HG02642 (cell line): ENCODE measurements at regions not wholly inside any gene's neighbourhood (a gene's known extent, or its start where the extent isn't known, plus 50 kb on each side); places are given as distances from the start of the nearest gene placed in this dataset.
A peak's percentile ranks its signal among the peaks of the same experiment; 100 is the strongest.

Experiments used
- ATAC-seq: cut with Tn5 transposase; IDR thresholded peaks from one replicate; pipeline ENCODE4 v1.9.1; 2021; ENCODE audit warnings: mild to moderate bottlenecking; ENCODE audit not compliant: unreplicated experiment, poor library complexity

DNA sequence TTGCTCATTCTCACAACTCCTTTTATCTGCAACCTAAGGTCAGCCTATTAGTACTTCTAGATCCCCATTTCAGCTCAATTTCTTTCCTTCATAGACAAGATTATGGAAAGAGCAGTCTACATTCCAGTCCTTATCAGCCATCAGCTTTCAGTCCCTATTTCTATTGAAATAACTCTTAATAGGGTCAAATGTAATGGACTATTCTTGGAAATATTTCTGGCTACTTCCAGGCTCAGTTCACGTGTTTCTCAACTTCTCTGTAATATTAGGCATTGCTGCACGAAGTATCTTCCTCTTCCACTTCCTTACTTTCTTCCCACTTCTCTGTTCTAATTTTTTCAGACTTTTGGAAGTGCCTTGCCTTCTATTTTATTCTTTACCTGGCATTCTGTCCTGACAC lies 232.9 kb upstream of the USP25 start:
- ATAC-seq: no peak

GRCh38 chr21:15498455-15498854 lies 231.3 kb upstream of the USP25 start:
- ATAC-seq: no peak

DNA sequence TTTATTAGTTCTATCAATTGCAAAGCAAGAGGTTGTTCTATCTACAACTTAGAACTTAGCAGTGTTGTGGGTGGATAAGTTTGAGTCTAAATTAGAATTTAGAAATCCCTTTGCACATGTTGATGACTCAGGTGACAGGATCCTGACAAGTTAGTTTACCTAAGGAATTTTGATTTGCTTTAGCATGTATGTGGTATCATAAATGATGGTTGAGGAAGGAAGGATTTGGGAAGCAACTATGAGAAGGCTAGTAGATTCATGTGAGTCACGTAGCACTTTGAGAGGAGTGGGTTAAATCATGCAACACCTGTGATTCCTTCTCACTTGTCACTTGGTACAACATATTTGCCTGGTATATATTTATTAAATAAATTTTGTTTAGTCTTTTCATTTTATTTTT lies 223.7 kb upstream of the USP25 start:
- ATAC-seq: no peak

DNA sequence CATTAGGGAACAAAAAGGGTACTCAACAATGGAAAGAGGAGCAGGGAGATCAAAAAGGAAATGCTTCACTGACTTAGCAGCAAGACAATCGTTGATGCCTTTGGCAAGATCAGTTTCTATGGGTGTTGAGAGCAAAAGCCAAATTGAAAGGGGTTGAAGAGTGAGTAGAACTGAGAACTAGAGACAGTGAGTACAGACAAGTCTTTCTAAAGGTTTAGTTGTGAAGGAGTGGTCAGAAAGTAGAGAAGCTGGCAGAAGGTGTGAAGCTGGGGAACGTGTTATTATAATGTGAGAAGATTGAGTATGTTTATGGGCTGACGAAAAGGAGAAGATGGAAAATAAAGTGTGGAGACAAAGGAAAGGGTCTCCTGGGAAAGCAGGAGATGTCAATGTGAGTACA lies 221.2 kb upstream of the USP25 start:
- no peak for ATAC-seq

GRCh38 chr21:15514073-15514946 lies 215.5 kb upstream of the USP25 start:
- ATAC-seq: peak; percentile 96

GRCh38 chr21:15515908-15516307 lies 213.9 kb upstream of the USP25 start:
- no peak for ATAC-seq

DNA sequence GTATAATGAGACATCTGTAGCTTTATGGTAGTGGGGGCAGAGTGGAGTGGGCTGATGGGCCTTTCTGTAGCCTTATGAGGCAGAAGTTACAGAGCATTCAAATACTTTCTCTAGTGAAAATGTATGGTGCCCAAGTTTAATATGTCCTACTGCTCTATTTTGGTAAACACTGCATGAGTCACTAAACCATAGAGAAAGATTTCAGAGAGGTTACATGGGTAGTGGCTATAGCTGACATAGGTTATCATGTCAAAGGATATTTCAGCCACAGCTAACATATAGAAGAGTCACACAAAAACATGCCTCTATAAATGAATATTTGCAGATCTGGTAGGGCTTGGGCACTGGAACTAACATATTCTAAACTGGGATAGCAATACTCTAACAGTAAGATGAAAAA lies 212.4 kb upstream of the USP25 start:
- no peak for ATAC-seq

GRCh38 chr21:15520811-15521643 lies 208.8 kb upstream of the USP25 start:
- no peak for ATAC-seq

DNA sequence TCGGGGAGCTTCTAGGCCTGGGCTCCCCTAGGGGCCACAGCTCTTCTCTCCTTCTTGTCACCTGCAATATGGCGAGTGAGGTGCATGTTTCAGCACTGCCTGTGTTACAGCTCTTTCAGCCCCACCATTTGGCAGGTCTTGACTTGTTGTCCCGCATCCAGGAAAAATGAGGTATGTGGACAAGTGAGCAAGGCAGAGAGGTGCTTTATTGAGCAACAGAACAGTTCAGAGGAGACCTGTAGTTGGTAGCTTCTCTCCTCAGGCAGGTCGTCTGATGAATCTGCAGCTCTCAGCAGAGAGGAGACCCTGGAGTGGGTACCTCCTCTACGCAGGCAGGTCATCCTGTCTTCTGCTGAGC lies 208.2 kb upstream of the USP25 start:
- no peak for ATAC-seq

- ATAC-seq: no peak
Observed at GRCh38 chr21:15522148-15522547, 207.6 kb upstream of the USP25 start.

DNA sequence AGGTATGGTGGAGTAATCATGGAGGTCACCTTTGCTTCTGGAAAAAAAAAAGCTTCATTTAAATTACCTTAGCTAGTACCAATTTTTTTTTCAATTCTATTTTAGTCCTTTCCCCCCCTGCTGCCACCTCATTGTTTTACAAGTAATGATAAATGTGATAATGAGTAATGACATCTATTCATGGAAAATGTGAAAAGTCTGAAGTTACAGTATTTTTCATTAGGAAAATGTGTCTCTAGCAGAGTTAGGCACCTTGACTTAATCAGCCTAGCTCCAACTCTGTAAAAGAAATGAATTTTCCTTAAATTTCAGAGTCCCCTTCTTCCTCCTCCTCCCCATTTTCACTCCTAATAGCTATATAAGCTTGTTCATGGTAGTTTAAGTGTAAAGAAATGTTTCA lies 204.9 kb upstream of the USP25 start:
- ATAC-seq: no peak

DNA sequence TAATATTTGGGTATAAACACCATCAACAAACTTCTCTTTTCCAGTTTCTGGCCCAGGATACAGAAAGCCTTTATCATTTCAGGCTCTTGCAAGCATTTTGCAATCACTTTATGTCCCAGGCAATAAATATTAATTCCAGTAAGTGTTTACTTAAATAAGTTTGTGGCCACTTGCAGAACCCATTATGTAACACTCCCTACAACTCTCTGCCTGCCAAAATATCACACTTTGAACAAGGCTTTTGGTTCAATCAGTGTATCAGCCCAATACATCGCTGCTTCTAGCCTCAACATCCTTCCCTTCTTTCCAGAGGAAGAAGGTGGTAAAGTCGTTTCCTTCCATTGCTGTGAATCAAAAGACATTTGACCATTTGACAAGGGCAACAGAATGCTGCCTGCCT lies 203.0 kb upstream of the USP25 start:
- ATAC-seq: no peak

- ATAC-seq: no peak
Observed at GRCh38 chr21:15528346-15528745, 201.4 kb upstream of the USP25 start.

GRCh38 chr21:15531986-15532385 lies 197.8 kb upstream of the USP25 start:
- ATAC-seq: no peak

DNA sequence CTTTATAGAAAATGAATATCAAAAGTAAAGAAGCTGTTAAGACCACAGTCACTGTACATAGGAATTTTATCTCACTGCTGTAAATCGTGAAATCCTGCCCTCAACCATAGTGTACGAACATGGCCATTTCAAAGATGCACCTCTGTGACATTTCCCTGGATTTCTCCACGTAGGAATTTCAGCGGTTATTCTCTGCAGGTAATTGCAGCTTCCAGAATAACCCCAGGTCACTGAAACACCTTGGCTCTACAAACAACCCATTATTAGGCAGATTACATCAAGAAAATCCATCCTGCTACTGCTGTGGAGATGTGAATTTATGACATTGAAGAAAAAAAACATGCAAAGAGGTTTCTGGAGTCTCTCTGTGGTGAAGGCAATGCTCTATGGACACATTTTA lies 196.2 kb upstream of the USP25 start:
- no peak for ATAC-seq

DNA sequence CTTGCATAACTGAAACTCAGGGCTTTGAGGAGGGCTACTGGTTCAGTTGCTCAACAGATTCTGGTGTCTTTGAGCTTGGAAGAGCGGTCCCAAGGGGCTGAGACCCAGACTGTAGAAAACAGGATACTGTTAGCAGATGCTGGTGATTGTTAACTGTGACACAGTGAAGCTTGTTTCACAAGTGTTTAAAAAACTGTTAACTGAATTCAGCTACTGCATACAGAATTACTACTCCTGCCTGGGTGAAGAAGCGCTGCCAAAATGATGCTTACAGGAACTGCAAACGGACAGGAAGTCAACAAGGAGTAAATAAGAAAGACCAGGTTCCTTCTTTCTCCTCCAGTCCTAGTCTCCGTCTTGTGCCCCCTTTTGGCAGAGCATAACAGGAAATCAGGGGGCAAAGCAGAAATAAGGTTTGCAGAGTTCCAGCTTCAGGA lies 195.3 kb upstream of the USP25 start:
- no peak for ATAC-seq

GRCh38 chr21:15539376-15539775 lies 190.4 kb upstream of the USP25 start:
- no peak for ATAC-seq

DNA sequence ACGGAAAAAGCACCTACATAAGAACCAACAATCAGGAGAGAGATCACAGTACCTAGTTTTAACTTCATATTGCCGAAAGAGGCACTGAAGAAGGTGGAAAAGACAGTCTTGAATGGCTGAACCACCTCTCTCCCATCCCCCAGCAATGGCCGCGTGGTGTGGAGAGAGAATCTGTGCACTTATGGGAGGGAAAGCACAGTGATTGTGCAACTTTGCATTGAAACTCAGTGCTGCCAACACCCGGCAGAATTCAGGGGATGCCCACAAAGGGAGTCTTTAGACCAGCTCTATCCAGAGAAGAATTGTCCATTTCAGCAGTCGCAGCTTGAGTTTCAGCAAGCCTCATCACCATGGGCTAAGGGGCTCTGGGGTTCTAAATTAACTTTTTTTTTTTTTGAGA lies 186.3 kb upstream of the USP25 start:
- ATAC-seq: no peak

GRCh38 chr21:15549671-15550070 lies 180.1 kb upstream of the USP25 start:
- ATAC-seq: no peak

DNA sequence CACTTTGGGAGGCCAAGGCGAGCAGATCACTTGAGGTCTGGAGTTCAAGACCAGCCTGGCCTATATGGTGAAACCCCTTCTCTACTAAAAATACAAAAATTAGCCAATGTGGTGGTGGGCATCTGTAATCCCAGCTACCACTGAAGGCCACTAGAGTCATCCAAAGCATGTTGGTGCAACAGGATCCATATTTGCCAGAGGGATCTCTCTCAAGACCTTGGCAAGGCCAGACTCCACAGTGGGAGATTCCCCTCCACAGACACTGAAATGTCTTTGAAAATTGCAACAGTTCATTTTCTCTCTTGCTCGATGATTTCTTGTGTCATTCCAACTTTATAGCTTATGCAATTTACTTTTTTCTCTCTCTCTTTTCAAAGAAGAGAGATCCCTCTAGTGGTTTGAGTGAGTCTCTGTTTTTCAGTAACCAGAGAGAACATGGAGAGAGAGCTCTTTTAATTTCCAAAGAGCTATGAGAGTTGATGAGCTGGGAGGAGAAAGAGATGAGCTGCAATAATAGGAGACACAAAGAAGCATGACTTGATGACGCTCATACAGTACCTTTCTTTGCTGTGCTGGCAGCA lies 176.8 kb upstream of the USP25 start:
- ATAC-seq: no peak

DNA sequence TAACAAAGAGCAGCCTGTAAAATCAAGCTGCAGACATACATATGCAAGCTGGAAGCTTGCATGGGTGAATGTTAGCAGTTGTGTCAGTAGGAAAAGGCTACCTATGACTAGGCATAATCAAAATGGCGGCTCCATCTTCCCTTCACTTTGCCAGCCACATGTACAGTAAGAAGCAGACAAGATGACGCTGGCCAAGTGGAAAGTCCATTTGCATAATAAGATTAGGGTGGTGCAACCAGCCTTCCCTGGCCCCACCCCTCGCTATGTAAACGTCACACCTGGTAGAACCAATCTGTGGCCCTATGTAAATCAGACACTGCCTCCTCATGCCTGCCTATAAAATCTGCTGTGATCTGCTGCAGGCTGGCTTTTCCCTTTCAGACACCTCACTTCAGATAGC lies 171.9 kb upstream of the USP25 start:
- no peak for ATAC-seq
